ENCODE measurements at regions not wholly inside any gene's neighbourhood (a gene's known extent, or its start where the extent isn't known, plus 50 kb on each side); places are given as distances from the start of the nearest gene placed in this dataset.
A peak's percentile ranks its signal among the peaks of the same experiment; 100 is the strongest.

GRCh38 chr18:79608535-79608934 lies 71.1 kb upstream of the CTDP1 start:
- Histone ChIP-seq H3K27ac (ENCODE audit: low read length, poor library complexity, severe bottlenecking) (no peak overlapping the region), H3K36me3 (ENCODE audit: control insufficient read depth in 1 of 2, insufficient read depth in 2 of 2, low read depth in 1 of 2, low read length in 2 of 2) (no peaks in the 10 kb centered on the region), H2BK12ac (ENCODE audit: low read length in 2 of 2) (no peak overlapping the region), H2AK5ac (ENCODE audit: low read length, severe bottlenecking) (no peak overlapping the region), H3K23ac (ENCODE audit: low read length in 2 of 2) (no peak overlapping the region), H2BK120ac (ENCODE audit: low read depth, low read length) (no peak overlapping the region), H3K4me3 (ENCODE audit: insufficient read depth in 1 of 2, low read depth in 1 of 2, low read length in 2 of 2) (no peak overlapping the region), H2BK15ac (ENCODE audit: low read depth, poor library complexity, severe bottlenecking) (no peak overlapping the region), H2BK5ac (ENCODE audit: low read depth, low read length, poor library complexity, severe bottlenecking) (no peak overlapping the region), H2AFZ (ENCODE audit: low read depth, low read length) (no peak overlapping the region), H3K9ac (ENCODE audit: low read length) (no peak overlapping the region), H3K79me1 (replicated peaks; ENCODE audit: low read length, poor library complexity, severe bottlenecking) (no peaks in the 10 kb centered on the region), H4K91ac (ENCODE audit: low read length) (no peak overlapping the region), H4K8ac (ENCODE audit: low read length) (no peak overlapping the region), H3K18ac (ENCODE audit: low read depth in 1 of 2, low read length in 2 of 2) (no peak overlapping the region), H3K4me1 (ENCODE audit: control insufficient read depth, insufficient read depth, low read depth, low read length) (peaks cover 15% of the 10 kb centered on the region), H3K14ac (ENCODE audit: low read length in 2 of 2) (no peak overlapping the region), H3K4me2 (ENCODE audit: low read length, poor library complexity, severe bottlenecking) (no peak overlapping the region), H3K9me3 (ENCODE audit: control insufficient read depth, low read length) (no peaks in the 10 kb centered on the region), H3K4ac (ENCODE audit: low read depth in 1 of 2, low read length in 2 of 2) (no peak overlapping the region), H3K27me3 (ENCODE audit: control insufficient read depth in 1 of 2, insufficient read depth in 1 of 2, low read length in 2 of 2) (peaks cover 4 to 57% of the 10 kb centered on the region in 2 experiments)
- no peak for DNase-seq
- WGBS, result 92% methylated on average over 18 of the region's 18 CpGs

- H3K14ac ChIP-seq (ENCODE audit: low read length in 2 of 2), result no peak overlapping the region
- no peaks in the 10 kb centered on the region for H3K79me1 ChIP-seq (replicated peaks; ENCODE audit: low read length, poor library complexity, severe bottlenecking)
- H3K4ac ChIP-seq (ENCODE audit: low read depth in 1 of 2, low read length in 2 of 2), result no peak overlapping the region
- no peak overlapping the region for H3K4me3 ChIP-seq (ENCODE audit: insufficient read depth in 1 of 2, low read depth in 1 of 2, low read length in 2 of 2)
- H2AFZ ChIP-seq (ENCODE audit: low read depth, low read length), result no peak overlapping the region
- no peak overlapping the region for H3K18ac ChIP-seq (ENCODE audit: low read depth in 1 of 2, low read length in 2 of 2)
- no peak for DNase-seq
- H3K9ac ChIP-seq (ENCODE audit: low read length), result no peak overlapping the region
- H2BK12ac ChIP-seq (ENCODE audit: low read length in 2 of 2), result no peak overlapping the region
- no peak overlapping the region for H2BK5ac ChIP-seq (ENCODE audit: low read depth, low read length, poor library complexity, severe bottlenecking)
- no peak overlapping the region for H4K91ac ChIP-seq (ENCODE audit: low read length)
- no peak overlapping the region for H2BK120ac ChIP-seq (ENCODE audit: low read depth, low read length)
- peaks cover 2 to 59% of the 10 kb centered on the region in 2 experiments for H3K27me3 ChIP-seq (ENCODE audit: control insufficient read depth in 1 of 2, insufficient read depth in 1 of 2, low read length in 2 of 2)
- H3K9me3 ChIP-seq (ENCODE audit: control insufficient read depth, low read length), result no peaks in the 10 kb centered on the region
- H3K4me2 ChIP-seq (ENCODE audit: low read length, poor library complexity, severe bottlenecking), result no peak overlapping the region
- H3K36me3 ChIP-seq (ENCODE audit: control insufficient read depth in 1 of 2, insufficient read depth in 2 of 2, low read depth in 1 of 2, low read length in 2 of 2), result no peaks in the 10 kb centered on the region
- no peak overlapping the region for H3K23ac ChIP-seq (ENCODE audit: low read length in 2 of 2)
- no peak overlapping the region for H2BK15ac ChIP-seq (ENCODE audit: low read depth, poor library complexity, severe bottlenecking)
- H4K8ac ChIP-seq (ENCODE audit: low read length), result no peak overlapping the region
- no peak overlapping the region for H2AK5ac ChIP-seq (ENCODE audit: low read length, severe bottlenecking)
- H3K4me1 ChIP-seq (ENCODE audit: control insufficient read depth, insufficient read depth, low read depth, low read length), result peaks cover 15% of the 10 kb centered on the region
- no peak overlapping the region for H3K27ac ChIP-seq (ENCODE audit: low read length, poor library complexity, severe bottlenecking)
- WGBS, result 85% methylated on average over 11 of the region's 11 CpGs
Measured at GRCh38 chr18:79608999-79609461, 70.6 kb upstream of the CTDP1 start.

- Histone ChIP-seq H3K23ac (ENCODE audit: low read length in 2 of 2) (no peak overlapping the region), H3K36me3 (ENCODE audit: control insufficient read depth in 1 of 2, insufficient read depth in 2 of 2, low read depth in 1 of 2, low read length in 2 of 2) (no peaks in the 10 kb centered on the region), H3K18ac (ENCODE audit: low read depth in 1 of 2, low read length in 2 of 2) (no peak overlapping the region), H3K4me1 (ENCODE audit: control insufficient read depth, insufficient read depth, low read depth, low read length) (peaks cover 20% of the 10 kb centered on the region), H3K4ac (ENCODE audit: low read depth in 1 of 2, low read length in 2 of 2) (no peak overlapping the region), H2BK120ac (ENCODE audit: low read depth, low read length) (no peak overlapping the region), H3K9me3 (ENCODE audit: control insufficient read depth, low read length) (no peaks in the 10 kb centered on the region), H3K27me3 (ENCODE audit: control insufficient read depth in 1 of 2, insufficient read depth in 1 of 2, low read length in 2 of 2) (peaks cover 0 to 60% of the 10 kb centered on the region in 2 experiments), H2BK12ac (ENCODE audit: low read length in 2 of 2) (no peak overlapping the region), H2BK5ac (ENCODE audit: low read depth, low read length, poor library complexity, severe bottlenecking) (no peak overlapping the region), H4K91ac (ENCODE audit: low read length) (no peak overlapping the region), H4K8ac (ENCODE audit: low read length) (no peak overlapping the region), H3K4me3 (ENCODE audit: insufficient read depth in 1 of 2, low read depth in 1 of 2, low read length in 2 of 2) (no peak overlapping the region), H2AFZ (ENCODE audit: low read depth, low read length) (no peak overlapping the region), H3K27ac (ENCODE audit: low read length, poor library complexity, severe bottlenecking) (no peak overlapping the region), H2BK15ac (ENCODE audit: low read depth, poor library complexity, severe bottlenecking) (no peak overlapping the region), H3K9ac (ENCODE audit: low read length) (no peak overlapping the region), H3K79me1 (replicated peaks; ENCODE audit: low read length, poor library complexity, severe bottlenecking) (no peaks in the 10 kb centered on the region), H2AK5ac (ENCODE audit: low read length, severe bottlenecking) (no peak overlapping the region), H3K4me2 (ENCODE audit: low read length, poor library complexity, severe bottlenecking) (no peak overlapping the region), H3K14ac (ENCODE audit: low read length in 2 of 2) (no peak overlapping the region)
- DNase-seq, result no peak
- 91% methylated on average over 16 of the region's 16 CpGs for WGBS
Measured at GRCh38 chr18:79609841-79610281, 69.7 kb upstream of the CTDP1 start.

- WGBS, result 91% methylated on average over 23 of the region's 23 CpGs
- Histone ChIP-seq H3K79me1 (replicated peaks; ENCODE audit: low read length, poor library complexity, severe bottlenecking) (no peaks in the 10 kb centered on the region), H2BK15ac (ENCODE audit: low read depth, poor library complexity, severe bottlenecking) (no peak overlapping the region), H2BK120ac (ENCODE audit: low read depth, low read length) (no peak overlapping the region), H2BK5ac (ENCODE audit: low read depth, low read length, poor library complexity, severe bottlenecking) (no peak overlapping the region), H3K27me3 (ENCODE audit: control insufficient read depth in 1 of 2, insufficient read depth in 1 of 2, low read length in 2 of 2) (peaks cover 0 to 57% of the 10 kb centered on the region in 2 experiments), H3K9me3 (ENCODE audit: control insufficient read depth, low read length) (no peaks in the 10 kb centered on the region), H3K4me2 (ENCODE audit: low read length, poor library complexity, severe bottlenecking) (no peak overlapping the region), H3K18ac (ENCODE audit: low read depth in 1 of 2, low read length in 2 of 2) (no peak overlapping the region), H3K9ac (ENCODE audit: low read length) (peak overlapping the region; percentile 81), H3K4ac (ENCODE audit: low read depth in 1 of 2, low read length in 2 of 2) (no peak overlapping the region), H3K36me3 (ENCODE audit: control insufficient read depth in 1 of 2, insufficient read depth in 2 of 2, low read depth in 1 of 2, low read length in 2 of 2) (no peaks in the 10 kb centered on the region), H2AFZ (ENCODE audit: low read depth, low read length) (peak overlapping the region; percentile 48), H2AK5ac (ENCODE audit: low read length, severe bottlenecking) (peak overlapping the region; percentile 9), H3K27ac (ENCODE audit: low read length, poor library complexity, severe bottlenecking) (no peak overlapping the region), H4K8ac (ENCODE audit: low read length) (peak overlapping the region; percentile 36), H3K4me1 (ENCODE audit: control insufficient read depth, insufficient read depth, low read depth, low read length) (peaks cover 18% of the 10 kb centered on the region), H3K14ac (ENCODE audit: low read length in 2 of 2) (no peak overlapping the region), H3K4me3 (ENCODE audit: insufficient read depth in 1 of 2, low read depth in 1 of 2, low read length in 2 of 2) (no peak overlapping the region), H4K91ac (ENCODE audit: low read length) (no peak overlapping the region), H3K23ac (ENCODE audit: low read length in 2 of 2) (no peak overlapping the region), H2BK12ac (ENCODE audit: low read length in 2 of 2) (no peak overlapping the region)
- no peak for DNase-seq
Measured at GRCh38 chr18:79610461-79611039, 69.1 kb upstream of the CTDP1 start.
